ENCODE measurements at regions not wholly inside any gene's neighbourhood (a gene's known extent, or its start where the extent isn't known, plus 50 kb on each side); places are given as distances from the start of the nearest gene placed in this dataset.

DNA sequence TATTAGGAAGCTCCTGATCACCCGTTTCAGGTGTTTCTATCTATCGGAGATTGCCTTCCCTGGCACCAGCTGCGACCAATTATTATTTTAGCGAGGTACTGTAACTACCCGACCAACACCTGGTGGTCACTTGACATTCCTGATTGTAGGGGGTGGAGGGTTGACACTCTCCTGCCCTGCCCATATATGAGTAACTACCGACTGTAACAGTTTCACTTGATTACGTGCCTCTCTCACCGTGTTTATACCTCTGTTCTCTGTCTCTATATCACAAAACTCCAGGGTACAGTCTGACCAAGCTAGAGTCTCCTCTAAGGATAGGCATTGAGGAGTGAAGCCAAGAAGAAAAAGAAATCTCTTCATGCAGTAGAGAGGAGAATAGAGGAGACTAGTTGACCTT, 268.0 kb upstream of the LRATD1 start:
- no peak for DNase-seq

DNA sequence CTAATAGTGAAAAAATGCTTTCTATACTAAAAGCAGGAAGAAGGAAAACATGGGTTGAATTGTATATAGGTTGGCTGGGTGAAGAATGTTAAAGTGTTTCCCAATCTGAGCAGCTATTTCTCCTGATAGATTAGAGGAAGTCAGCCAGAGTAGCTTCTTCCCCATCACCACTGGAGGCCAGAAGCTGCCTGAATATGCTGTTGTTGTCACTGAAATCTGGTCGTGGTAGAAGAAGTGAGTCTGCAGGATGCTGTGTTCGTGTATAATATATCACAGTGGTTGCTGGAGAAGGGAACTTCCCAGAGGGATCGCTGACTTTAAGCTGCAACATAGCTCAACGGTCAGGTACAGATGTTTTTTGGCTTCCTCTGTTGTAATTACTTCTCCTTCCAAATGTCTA, 247.5 kb upstream of the LRATD1 start:
- DNase-seq = peak in 1 of 2 donors; percentile 4

DNA sequence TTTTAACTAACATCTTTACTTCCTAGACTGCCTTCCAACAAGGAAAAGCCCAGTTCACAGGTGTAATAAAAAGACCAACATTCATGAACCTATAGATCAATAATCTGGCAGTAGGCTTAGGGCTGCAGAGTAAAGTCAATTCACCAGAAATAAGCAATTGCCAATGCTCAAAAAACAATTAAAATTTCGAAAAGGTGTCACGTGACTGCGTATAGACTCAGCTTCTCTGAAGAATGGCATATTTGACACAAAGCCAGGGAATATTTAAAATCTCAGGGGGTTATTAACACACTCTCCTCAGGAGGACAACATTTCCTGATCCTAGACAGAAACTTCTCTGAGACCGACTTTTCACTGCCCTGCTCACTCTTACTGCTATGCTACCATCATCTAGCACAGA, 245.2 kb upstream of the LRATD1 start:
- no peak for DNase-seq

GRCh38 chr2:14388724-14389123, 243.8 kb upstream of the LRATD1 start:
- no peak for DNase-seq

DNA sequence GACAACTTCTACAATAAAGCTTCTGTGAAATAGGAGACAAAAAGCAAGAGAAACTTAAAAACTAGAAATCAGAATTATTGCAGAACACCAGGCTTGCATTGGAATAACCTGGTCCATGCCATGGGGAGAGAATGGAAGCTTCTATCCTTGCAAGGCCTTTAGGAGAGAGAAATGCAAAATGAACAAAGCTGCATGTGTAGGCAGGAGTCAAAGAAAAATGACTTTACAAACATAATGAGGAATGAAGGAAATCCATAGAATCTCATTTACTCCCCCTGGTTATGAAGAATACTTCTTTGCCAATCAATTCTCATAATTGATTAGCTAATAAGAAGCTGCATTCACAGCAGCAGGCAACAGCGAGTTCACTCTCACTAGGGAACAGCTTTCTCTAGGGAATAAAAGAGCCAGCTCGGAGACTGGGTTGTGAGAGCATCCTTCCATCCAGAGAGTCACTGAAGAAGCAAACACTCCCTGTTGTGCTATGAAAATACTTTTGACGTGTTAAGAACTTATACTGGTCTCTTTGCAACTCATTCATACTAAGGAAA, 235.9 kb upstream of the LRATD1 start:
- DNase-seq = no peak

DNA sequence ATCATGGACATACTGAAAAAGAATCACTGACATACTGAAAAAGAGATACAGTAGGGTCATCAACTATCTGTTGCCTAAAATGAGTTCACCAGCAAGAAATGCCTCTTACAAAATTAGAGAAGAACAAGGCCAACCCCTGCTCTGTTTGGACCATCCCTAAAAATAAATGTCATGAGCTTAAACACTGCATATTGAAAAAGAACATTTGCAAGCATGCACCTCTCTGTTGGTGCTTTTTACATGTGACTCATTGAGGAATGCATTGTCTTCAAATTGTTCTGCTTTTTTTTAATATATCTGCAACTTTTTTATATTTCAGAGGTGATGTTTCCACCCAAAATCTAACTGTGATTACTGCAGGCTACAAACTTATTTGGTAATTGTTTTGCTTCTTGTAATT, 233.9 kb upstream of the LRATD1 start:
- DNase-seq = no peak

- DNase-seq = no peak
Observed at GRCh38 chr2:14401873-14402272, 230.6 kb upstream of the LRATD1 start.

DNA sequence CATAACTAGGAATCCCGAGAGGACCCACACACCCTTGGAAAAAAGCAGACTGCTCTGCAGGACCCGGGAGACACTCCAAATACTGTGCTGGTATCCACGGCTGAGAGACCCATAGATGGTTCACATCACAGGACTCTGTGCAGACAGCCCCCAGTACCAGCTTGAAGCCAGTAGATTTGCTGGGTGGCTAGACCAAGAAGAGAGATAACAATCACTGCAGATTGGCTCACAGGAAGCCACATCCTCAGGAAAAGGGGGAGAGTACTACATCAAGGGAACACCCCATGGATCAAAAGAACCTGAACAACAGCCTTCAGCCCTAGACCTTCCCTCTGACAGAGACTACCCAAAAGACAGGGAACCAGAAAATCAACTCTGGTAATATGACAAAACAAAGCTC, 223.8 kb upstream of the LRATD1 start:
- DNase-seq = no peak

DNA sequence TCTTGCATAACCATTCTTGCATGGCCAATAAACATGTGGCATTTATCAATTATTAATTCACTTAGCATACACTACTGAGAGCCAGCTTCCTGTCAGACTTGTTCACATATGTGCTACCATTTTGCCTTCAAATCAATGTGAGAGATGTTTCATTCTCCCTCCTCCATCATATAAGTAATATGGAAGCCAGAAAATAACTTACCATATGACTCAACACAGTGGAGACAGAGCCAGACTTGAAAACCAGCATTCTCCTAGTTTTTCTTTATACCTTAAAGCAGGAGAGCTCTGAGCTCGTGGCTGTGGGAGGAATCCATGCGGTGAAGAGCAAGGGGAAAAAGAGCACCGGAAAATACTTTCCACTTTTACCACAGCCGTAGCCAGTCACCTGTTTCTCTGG, 215.0 kb upstream of the LRATD1 start:
- DNase-seq = no peak

DNA sequence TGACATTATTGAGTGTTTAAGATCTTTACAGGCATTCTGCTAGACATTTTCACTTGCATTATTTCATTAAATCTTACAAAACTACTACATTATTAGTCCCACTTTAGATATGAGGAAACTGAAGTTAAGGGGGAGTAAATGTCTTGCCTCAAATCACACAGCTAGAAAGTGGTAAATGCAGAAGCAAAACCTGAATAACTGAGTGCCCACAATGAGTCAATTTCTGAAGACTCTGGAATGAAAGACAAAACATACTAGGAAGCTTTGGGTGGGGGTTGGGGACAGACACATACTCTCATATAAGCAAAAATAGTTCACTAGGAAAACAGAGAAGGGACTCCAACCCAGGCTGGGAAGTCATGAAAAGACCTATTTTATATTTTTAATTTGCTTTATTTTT, 214.4 kb upstream of the LRATD1 start:
- no peak for DNase-seq

- no peak for DNase-seq
Observed at GRCh38 chr2:14420851-14421250, 211.7 kb upstream of the LRATD1 start.

- no peak for DNase-seq
Observed at GRCh38 chr2:14422426-14422825, 210.1 kb upstream of the LRATD1 start.

GRCh38 chr2:14423145-14423906, 209.2 kb upstream of the LRATD1 start:
- DNase-seq = no peak

GRCh38 chr2:14424478-14425390, 207.8 kb upstream of the LRATD1 start:
- DNase-seq = no peak

DNA sequence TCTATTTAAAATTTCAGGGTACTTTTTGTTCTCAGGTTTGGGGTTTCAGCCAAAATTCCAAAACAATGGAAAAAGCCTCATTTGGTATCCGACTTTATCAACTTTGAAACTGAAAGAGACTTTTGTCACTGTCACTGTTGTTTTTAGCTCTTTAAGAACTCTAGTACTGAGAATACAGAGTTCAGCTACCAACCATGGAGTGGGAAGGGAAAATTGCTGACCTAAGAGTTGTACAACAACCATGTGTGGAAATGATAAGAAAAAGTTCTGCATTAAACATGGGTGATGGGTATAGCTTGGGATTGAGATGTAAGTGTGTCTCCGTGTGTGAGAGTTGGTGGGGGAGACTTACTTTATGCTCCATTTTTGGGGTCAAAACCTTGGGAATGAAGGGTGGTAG, 206.6 kb upstream of the LRATD1 start:
- no peak for DNase-seq

- no peak for DNase-seq
Observed at GRCh38 chr2:14428056-14428455, 204.5 kb upstream of the LRATD1 start.

GRCh38 chr2:14433946-14434495, 198.5 kb upstream of the LRATD1 start:
- DNase-seq = no peak

DNA sequence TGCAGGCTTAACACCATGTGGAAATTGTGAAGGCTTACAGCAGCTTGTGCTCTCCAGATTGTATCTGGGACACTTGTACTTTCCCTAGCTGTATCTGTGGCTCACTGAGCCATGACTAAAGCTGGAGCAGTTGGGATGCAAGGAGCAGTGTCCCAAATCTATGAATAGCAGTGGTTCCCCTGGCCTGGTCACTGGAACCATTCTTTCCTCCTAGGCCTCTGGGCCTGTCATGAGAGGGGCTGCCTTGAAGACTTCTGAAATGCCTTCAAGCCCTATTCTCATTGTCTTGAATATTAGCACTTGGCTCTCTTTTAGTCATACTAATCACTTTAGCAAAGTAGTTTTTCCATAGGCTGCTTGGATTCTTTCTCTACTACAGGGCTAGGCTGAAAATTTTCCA, 186.8 kb upstream of the LRATD1 start:
- no peak for DNase-seq

DNA sequence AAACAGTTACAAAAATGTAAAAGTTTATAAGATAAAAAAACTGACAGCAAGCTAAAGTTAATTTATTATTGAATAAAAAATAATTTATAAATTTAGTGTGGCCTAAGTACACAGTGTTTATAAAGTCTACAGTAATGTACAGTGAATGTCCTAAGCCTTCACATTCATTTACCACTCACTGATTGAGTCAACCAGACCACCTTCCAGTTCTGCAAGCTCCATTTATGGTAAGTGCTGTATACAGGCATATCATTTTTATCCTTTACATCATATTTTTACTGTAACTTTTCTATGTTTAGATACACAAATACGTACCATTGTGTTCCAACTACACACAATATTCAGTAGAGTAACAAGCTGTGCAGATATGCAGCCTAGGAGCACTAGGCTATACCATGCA, 184.2 kb upstream of the LRATD1 start:
- DNase-seq = no peak

- no peak for DNase-seq
Observed at GRCh38 chr2:14451312-14451711, 181.2 kb upstream of the LRATD1 start.

DNA sequence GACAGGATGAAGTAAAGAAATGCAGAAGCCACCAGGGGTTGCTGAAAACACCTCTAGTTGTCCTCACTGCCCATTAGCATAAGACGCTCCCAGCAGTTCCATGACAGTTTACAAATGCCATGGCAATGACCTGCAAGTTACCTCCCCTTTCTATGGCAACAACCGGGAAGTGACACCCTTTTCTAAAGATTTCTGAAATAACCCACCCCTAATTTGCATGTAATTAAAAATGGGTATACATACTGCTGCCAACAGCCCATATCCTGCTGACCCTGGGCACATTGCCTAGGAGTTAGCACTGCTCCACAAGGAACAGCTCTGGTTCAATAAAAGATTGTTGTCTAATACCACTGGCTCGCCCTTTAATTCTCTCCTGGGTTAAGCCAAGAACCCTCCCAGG, 178.3 kb upstream of the LRATD1 start:
- DNase-seq = no peak

GRCh38 chr2:14459786-14460325, 172.7 kb upstream of the LRATD1 start:
- DNase-seq = no peak

DNA sequence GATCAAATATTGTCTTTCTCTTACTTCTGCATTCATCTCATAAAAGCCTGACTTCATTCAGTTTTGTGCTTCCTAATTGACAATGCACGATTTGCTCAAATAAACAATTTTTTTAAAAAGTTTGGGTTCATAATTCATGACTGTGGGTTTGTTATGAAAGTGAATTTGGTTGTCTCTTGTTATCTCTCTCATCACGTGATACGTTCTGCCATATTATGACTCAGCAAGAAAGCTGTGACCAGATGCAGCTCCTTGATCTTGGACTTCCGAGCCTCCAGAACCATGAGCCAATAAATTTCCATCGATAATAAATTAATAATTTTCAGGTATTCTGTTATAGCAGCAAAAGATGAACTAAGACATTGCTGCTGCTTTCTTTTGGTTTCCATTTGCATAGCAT, 156.5 kb upstream of the LRATD1 start:
- DNase-seq = no peak
